Activated CD8-positive, alpha-beta T cell treated with anti-CD3 and anti-CD28 coated beads for 36 hours (primary cell): ENCODE measurements at regions not wholly inside any gene's neighbourhood (a gene's known extent, or its start where the extent isn't known, plus 50 kb on each side); places are given as distances from the start of the nearest gene placed in this dataset.

Experiments used
- ATAC-seq: fragments of 200-7000 bp; cut with Tn5 transposase; one replicate; pipeline ENCODE4 v1.10.0; 2021; ENCODE audit warnings: mild to moderate bottlenecking, moderate library complexity
- CTCF ChIA-PET: fragments of 350-600 bp; sonication (Branson Sonifier 250); formaldehyde crosslinking; loops from one replicate; lab custom pipeline; 2021; ENCODE audit warnings: antibody characterized with exemption; lab: Charles Lee
- POLR2A ChIA-PET: fragments of 350-600 bp; sonication (Branson Sonifier 250); formaldehyde crosslinking; loops from one replicate; lab custom pipeline; 2021; ENCODE audit warnings: antibody characterized with exemption; lab: Charles Lee
- DNase-seq: peaks from one replicate; pipeline ENCODE4 v3.0.0-alpha.2; 2020
- H3K27ac Mint-ChIP-seq: one replicate; pipeline ENCODE4 v1.8.0; 2021; ENCODE audit warnings: mild to moderate bottlenecking, mixed read lengths
- H3K27me3 Mint-ChIP-seq: one replicate; pipeline ENCODE4 v1.8.0; 2021; ENCODE audit warnings: mixed read lengths
- H3K36me3 Mint-ChIP-seq: one replicate; pipeline ENCODE4 v1.8.0; 2021; ENCODE audit warnings: low read depth, mixed read lengths
- H3K4me1 Mint-ChIP-seq: one replicate; pipeline ENCODE4 v1.8.0; 2021; ENCODE audit warnings: low read depth, mixed read lengths
- H3K4me3 Mint-ChIP-seq: one replicate; pipeline ENCODE4 v1.8.0; 2021; ENCODE audit warnings: mild to moderate bottlenecking, moderate library complexity, mixed read lengths
- H3K9me3 Mint-ChIP-seq: one replicate; pipeline ENCODE4 v1.8.0; 2021; ENCODE audit warnings: mixed read lengths
- intact Hi-C: fragments of 100-400 bp; cut with micrococcal nuclease; formaldehyde crosslinking; loops from one replicate; pipeline ENCODE4 v1.10.0; 2022
- TF ChIP-seq, protein P1 (sequence below): fragments of 200-600 bp; IDR thresholded peaks from one replicate; pipeline ENCODE4 v1.8.0; 2022; ENCODE audit warnings: antibody characterized with exemption, mild to moderate bottlenecking

DNA sequence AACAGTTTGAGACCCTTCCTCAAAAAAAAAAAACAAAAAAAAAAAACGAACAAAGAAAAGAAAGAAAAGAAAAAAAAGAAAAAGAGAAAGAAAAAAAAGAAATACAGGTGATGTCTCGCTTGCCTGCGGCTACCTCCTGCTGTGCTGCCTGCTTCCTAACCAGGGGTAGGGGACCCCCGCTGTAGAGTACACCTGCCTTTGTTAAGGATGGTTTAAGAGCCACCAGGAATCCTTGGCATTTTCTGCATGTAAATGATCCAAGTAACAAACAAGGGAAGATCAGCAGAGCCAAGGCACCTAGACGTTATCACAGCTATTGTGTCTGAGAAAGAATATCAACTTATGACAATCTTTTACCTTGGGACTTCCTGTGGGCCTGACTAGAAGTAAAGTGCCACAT is 856.8 kb upstream of the GCFC2 start:
- Mint-ChIP-seq H3K4me3 (no peak overlapping the region), H3K36me3 (no peaks in the 10 kb centered on the region), H3K27me3 (no peaks in the 10 kb centered on the region), H3K9me3 (no peaks in the 10 kb centered on the region), H3K27ac (no peak overlapping the region), H3K4me1 (no peaks in the 10 kb centered on the region)
- TF ChIP-seq, protein P1, sequence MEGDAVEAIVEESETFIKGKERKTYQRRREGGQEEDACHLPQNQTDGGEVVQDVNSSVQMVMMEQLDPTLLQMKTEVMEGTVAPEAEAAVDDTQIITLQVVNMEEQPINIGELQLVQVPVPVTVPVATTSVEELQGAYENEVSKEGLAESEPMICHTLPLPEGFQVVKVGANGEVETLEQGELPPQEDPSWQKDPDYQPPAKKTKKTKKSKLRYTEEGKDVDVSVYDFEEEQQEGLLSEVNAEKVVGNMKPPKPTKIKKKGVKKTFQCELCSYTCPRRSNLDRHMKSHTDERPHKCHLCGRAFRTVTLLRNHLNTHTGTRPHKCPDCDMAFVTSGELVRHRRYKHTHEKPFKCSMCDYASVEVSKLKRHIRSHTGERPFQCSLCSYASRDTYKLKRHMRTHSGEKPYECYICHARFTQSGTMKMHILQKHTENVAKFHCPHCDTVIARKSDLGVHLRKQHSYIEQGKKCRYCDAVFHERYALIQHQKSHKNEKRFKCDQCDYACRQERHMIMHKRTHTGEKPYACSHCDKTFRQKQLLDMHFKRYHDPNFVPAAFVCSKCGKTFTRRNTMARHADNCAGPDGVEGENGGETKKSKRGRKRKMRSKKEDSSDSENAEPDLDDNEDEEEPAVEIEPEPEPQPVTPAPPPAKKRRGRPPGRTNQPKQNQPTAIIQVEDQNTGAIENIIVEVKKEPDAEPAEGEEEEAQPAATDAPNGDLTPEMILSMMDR: no peak
- ChIA-PET POLR2A (no interaction called here), CTCF (no interaction called here)
- DNase-seq: no peak
- no peak for ATAC-seq
- intact Hi-C loops: no loop called here

- H3K27me3 Mint-ChIP-seq: no peaks in the 10 kb centered on the region
- ChIA-PET CTCF (no interaction called here), POLR2A (no interaction called here)
- H3K27ac Mint-ChIP-seq: no peak overlapping the region
- DNase-seq: no peak
- H3K9me3 Mint-ChIP-seq: peaks cover 4% of the 10 kb centered on the region
- no peak overlapping the region for H3K4me3 Mint-ChIP-seq
- intact Hi-C loops: no loop called here
- H3K36me3 Mint-ChIP-seq: no peaks in the 10 kb centered on the region
- H3K4me1 Mint-ChIP-seq: no peaks in the 10 kb centered on the region
- ATAC-seq: no peak
- TF ChIP-seq, protein P1: no peak
These were observed 854.0 kb upstream of the GCFC2 start for GRCh38 chr2:76564734-76565133.

- intact Hi-C loops: no loop called here
- no peak overlapping the region for H3K4me3 Mint-ChIP-seq
- H3K9me3 Mint-ChIP-seq: peaks cover 4% of the 10 kb centered on the region
- ATAC-seq (no peak), DNase-seq (no peak)
- no peak overlapping the region for H3K27ac Mint-ChIP-seq
- no peaks in the 10 kb centered on the region for H3K4me1 Mint-ChIP-seq
- ChIA-PET CTCF (no interaction called here), POLR2A (no interaction called here)
- TF ChIP-seq, protein P1: no peak
- no peaks in the 10 kb centered on the region for H3K27me3 Mint-ChIP-seq
- no peaks in the 10 kb centered on the region for H3K36me3 Mint-ChIP-seq
These were observed 853.0 kb upstream of the GCFC2 start for GRCh38 chr2:76563730-76564129.

GRCh38 chr2:76558157-76558556 is 847.4 kb upstream of the GCFC2 start:
- intact Hi-C loops: no loop called here
- ChIA-PET CTCF (no interaction called here), POLR2A (no interaction called here)
- no peak overlapping the region for H3K27ac Mint-ChIP-seq
- TF ChIP-seq, protein P1: no peak
- H3K36me3 Mint-ChIP-seq: no peaks in the 10 kb centered on the region
- H3K27me3 Mint-ChIP-seq: no peaks in the 10 kb centered on the region
- no peaks in the 10 kb centered on the region for H3K4me1 Mint-ChIP-seq
- ATAC-seq: no peak
- no peak for DNase-seq
- peaks cover 8% of the 10 kb centered on the region for H3K9me3 Mint-ChIP-seq
- no peak overlapping the region for H3K4me3 Mint-ChIP-seq

- TF ChIP-seq, protein P1: no peak
- peaks cover 5% of the 10 kb centered on the region for H3K9me3 Mint-ChIP-seq
- H3K4me3 Mint-ChIP-seq: no peak overlapping the region
- H3K27ac Mint-ChIP-seq: no peak overlapping the region
- H3K36me3 Mint-ChIP-seq: no peaks in the 10 kb centered on the region
- intact Hi-C loops: no loop called here
- H3K27me3 Mint-ChIP-seq: no peaks in the 10 kb centered on the region
- POLR2A ChIA-PET: no interaction called here
- ATAC-seq: no peak
- CTCF ChIA-PET: no interaction called here
- H3K4me1 Mint-ChIP-seq: no peaks in the 10 kb centered on the region
- no peak for DNase-seq
These were observed 845.3 kb upstream of the GCFC2 start for GRCh38 chr2:76556018-76556417.
